Thoracic aorta (tissue), 2 donors: ENCODE measurements at regions not wholly inside any gene's neighbourhood (a gene's known extent, or its start where the extent isn't known, plus 50 kb on each side); places are given as distances from the start of the nearest gene placed in this dataset.

Experiments
- ATAC-seq: fragments of 150-250 bp; one replicate; pipeline ENCODE4 v1.8.0; 2017; ENCODE audit warnings: low read depth; ENCODE audit not compliant: insufficient number of reproducible peaks, low FRiP score
- DNase-seq: peaks from one replicate; pipeline ENCODE4 v3.0.0-alpha.2; 2020; ENCODE audit warnings: low spot score
- H3K27ac ChIP-seq, 2 donors: fragments of 200-600 bp; sonication (generic); 1 replicate in 1 of 2; 2 replicates in 1 of 2; pipeline ENCODE4 v1.5.1; 2016; ENCODE audit warnings: mild to moderate bottlenecking in 2 of 2, moderate library complexity in 2 of 2
- H3K27me3 ChIP-seq: fragments of 200-600 bp; sonication (generic); replicated peaks from 2 replicates; pipeline ENCODE4 v1.6.0; 2016; ENCODE audit warnings: mild to moderate bottlenecking; ENCODE audit not compliant: insufficient read depth
- H3K36me3 ChIP-seq: fragments of 200-600 bp; sonication (generic); one replicate; pipeline ENCODE4 v1.5.1; 2016
- H3K4me1 ChIP-seq, 2 donors: fragments of 200-600 bp; sonication (generic); 1 replicate in 1 of 2; 2 replicates in 1 of 2; pipeline versions ENCODE4 v1.5.1 to v1.6.0; 2016; ENCODE audit warnings: low read depth in 2 of 2, mild to moderate bottlenecking in 1 of 2; ENCODE audit not compliant: control insufficient read depth in 1 of 2
- H3K4me3 ChIP-seq: fragments of 200-600 bp; sonication (generic); 2 replicates; pipeline ENCODE4 v1.5.1; 2016; ENCODE audit warnings: mild to moderate bottlenecking
- H3K9me3 ChIP-seq: fragments of 200-600 bp; sonication (generic); 2 replicates; pipeline ENCODE4 v1.5.1; 2016
- TF ChIP-seq, protein P1 (sequence below): fragments of 200-600 bp; sonication (generic); IDR thresholded peaks from one replicate; pipeline ENCODE4 v1.5.1; 2019; ENCODE audit warnings: antibody characterized with exemption

GRCh38 chr7:153835103-153835502 is 217.1 kb upstream of the DPP6 start:
- Histone ChIP-seq H3K9me3 (no peaks in the 10 kb centered on the region), H3K4me3 (no peak overlapping the region), H3K36me3 (no peaks in the 10 kb centered on the region), H3K27ac (no peak overlapping the region), H3K27me3 (no peaks in the 10 kb centered on the region), H3K4me1 (no peaks in the 10 kb centered on the region)
- DNase-seq: no peak
- no peak for ATAC-seq
- TF ChIP-seq, protein P1, sequence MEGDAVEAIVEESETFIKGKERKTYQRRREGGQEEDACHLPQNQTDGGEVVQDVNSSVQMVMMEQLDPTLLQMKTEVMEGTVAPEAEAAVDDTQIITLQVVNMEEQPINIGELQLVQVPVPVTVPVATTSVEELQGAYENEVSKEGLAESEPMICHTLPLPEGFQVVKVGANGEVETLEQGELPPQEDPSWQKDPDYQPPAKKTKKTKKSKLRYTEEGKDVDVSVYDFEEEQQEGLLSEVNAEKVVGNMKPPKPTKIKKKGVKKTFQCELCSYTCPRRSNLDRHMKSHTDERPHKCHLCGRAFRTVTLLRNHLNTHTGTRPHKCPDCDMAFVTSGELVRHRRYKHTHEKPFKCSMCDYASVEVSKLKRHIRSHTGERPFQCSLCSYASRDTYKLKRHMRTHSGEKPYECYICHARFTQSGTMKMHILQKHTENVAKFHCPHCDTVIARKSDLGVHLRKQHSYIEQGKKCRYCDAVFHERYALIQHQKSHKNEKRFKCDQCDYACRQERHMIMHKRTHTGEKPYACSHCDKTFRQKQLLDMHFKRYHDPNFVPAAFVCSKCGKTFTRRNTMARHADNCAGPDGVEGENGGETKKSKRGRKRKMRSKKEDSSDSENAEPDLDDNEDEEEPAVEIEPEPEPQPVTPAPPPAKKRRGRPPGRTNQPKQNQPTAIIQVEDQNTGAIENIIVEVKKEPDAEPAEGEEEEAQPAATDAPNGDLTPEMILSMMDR: no peak

GRCh38 chr7:153835712-153836265 is 216.4 kb upstream of the DPP6 start:
- H3K4me1 ChIP-seq: no peaks in the 10 kb centered on the region
- no peaks in the 10 kb centered on the region for H3K27me3 ChIP-seq
- DNase-seq (no peak), ATAC-seq (no peak)
- H3K27ac ChIP-seq: no peak overlapping the region
- TF ChIP-seq, protein P1: no peak
- no peaks in the 10 kb centered on the region for H3K9me3 ChIP-seq
- no peaks in the 10 kb centered on the region for H3K36me3 ChIP-seq
- no peak overlapping the region for H3K4me3 ChIP-seq

DNA sequence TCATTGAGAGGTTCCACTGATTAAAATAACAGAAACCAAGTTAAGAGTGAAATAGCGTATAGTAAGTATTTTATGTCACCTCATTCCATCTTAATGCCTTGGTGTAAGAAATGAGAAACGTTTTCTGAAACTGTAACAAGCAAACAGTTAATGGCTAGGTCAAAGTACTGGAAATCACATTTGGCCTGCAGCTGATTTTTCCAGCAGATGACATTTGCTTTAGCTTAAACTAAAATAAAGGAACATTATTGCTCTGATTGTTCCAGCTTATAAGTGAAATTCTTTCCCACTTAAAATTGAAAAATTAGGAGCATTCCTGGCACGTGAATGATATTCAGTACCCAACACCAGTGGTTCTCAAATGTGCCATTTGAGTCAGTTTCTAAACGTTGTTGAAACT is 213.6 kb upstream of the DPP6 start:
- no peaks in the 10 kb centered on the region for H3K4me1 ChIP-seq
- no peaks in the 10 kb centered on the region for H3K9me3 ChIP-seq
- H3K27me3 ChIP-seq: no peaks in the 10 kb centered on the region
- no peak overlapping the region for H3K4me3 ChIP-seq
- H3K27ac ChIP-seq: no peak overlapping the region
- DNase-seq (no peak), ATAC-seq (no peak)
- H3K36me3 ChIP-seq: no peaks in the 10 kb centered on the region
- TF ChIP-seq, protein P1: no peak

GRCh38 chr7:153840861-153841260 is 211.3 kb upstream of the DPP6 start:
- Histone ChIP-seq H3K36me3 (no peaks in the 10 kb centered on the region), H3K27ac (no peak overlapping the region), H3K4me3 (no peak overlapping the region), H3K27me3 (no peaks in the 10 kb centered on the region), H3K9me3 (no peaks in the 10 kb centered on the region), H3K4me1 (no peaks in the 10 kb centered on the region)
- DNase-seq (no peak), ATAC-seq (no peak)
- TF ChIP-seq, protein P1: no peak

DNA sequence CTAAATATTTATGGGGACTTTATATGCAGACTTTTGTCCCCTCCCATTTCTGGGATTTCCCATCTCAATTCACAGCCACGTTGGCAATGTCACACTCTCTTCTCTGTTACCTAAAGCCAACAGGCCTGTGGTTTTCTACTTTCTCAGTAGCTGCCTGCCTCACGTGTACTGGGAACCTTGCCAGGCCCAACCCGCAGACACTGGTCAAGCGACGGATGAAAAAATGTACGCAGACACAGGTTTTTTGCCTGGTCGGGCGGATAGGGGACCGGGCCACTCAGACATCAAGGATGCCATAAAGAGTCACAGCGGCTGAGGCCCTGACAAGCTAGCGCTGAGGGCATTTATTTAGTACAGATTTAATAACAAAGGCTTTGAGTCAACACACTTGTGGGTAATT is 204.4 kb upstream of the DPP6 start:
- no peaks in the 10 kb centered on the region for H3K9me3 ChIP-seq
- no peak for DNase-seq
- no peaks in the 10 kb centered on the region for H3K4me1 ChIP-seq
- no peaks in the 10 kb centered on the region for H3K36me3 ChIP-seq
- TF ChIP-seq, protein P1: no peak
- no peak for ATAC-seq
- H3K27me3 ChIP-seq: no peaks in the 10 kb centered on the region
- no peak overlapping the region for H3K4me3 ChIP-seq
- no peak overlapping the region for H3K27ac ChIP-seq
